HepG2 (cell line): ENCODE measurements at regions not wholly inside any gene's neighbourhood (a gene's known extent, or its start where the extent isn't known, plus 50 kb on each side); places are given as distances from the start of the nearest gene placed in this dataset.

Experiments
- ATAC-seq: fragments of 200-7000 bp; cut with Tn5 transposase; 3 replicates; pipeline ENCODE4 v1.9.1; 2020; ENCODE audit warnings: mild to moderate bottlenecking, moderate library complexity
- BruUV-seq: library from RNA; stranded (reverse); fragments of 400-500 nt; replicated peaks from 2 replicates; lab custom pipeline; 2021; lab: Mats Ljungman, UMichigan
- CTCF ChIA-PET: fragments of 300-600 bp; formaldehyde crosslinking; extraction: SDS; loops from one replicate; lab custom pipeline; 2021; ENCODE audit warnings: low total read pairs, inconsistent platforms, low intra/inter-chr PET ratio; lab: Yijun Ruan, JAX
- POLR2A ChIA-PET: fragments of 350-600 bp; sonication (Branson Sonifier 250); formaldehyde crosslinking; loops from one replicate; lab custom pipeline; 2020; ENCODE audit warnings: antibody characterized with exemption, inconsistent platforms; lab: Yijun Ruan, JAX
- DNase-seq: peaks from one replicate; pipeline ENCODE4 v3.0.0-alpha.2; 2015; ENCODE audit warnings: low spot score
- FAIRE-seq: peaks from 3 replicates; lab custom pipeline; 2011; peaks lifted over from hg19 to GRCh38; lab: Jason Lieb, UNC
- H2AFZ ChIP-seq: one replicate; pipeline ENCODE4 v1.6.1; 2011; ENCODE audit warnings: low read length, inconsistent platforms
- H3K27ac ChIP-seq: fragments of 300-600 bp; 3 replicates; pipeline ENCODE4 v1.8.0; 2011; ENCODE audit warnings: mixed run types, mild to moderate bottlenecking, mixed read lengths, low read length, inconsistent platforms; ENCODE audit not compliant: insufficient read depth; ENCODE audit errors: extremely low read length
- H3K27me3 ChIP-seq, 2 experiments: fragments of 200-600 bp in 1 of 2; 2 replicates in 1 of 2; 3 replicates in 1 of 2; pipeline versions ENCODE4 v1.6.0 to v1.8.0; 2011; ENCODE audit warnings: low read length in 2 of 2, mild to moderate bottlenecking in 2 of 2, moderate library complexity in 2 of 2, inconsistent platforms in 1 of 2; ENCODE audit not compliant: insufficient read depth in 2 of 2, control insufficient read depth in 1 of 2
- H3K36me3 ChIP-seq, 2 experiments: fragments of 200-600 bp in 1 of 2; replicated peaks in 1 of 2; 2 replicates in 1 of 2; 3 replicates in 1 of 2; pipeline versions ENCODE4 v1.5.1 to v1.8.0; 2011; ENCODE audit warnings: low read length in 2 of 2, inconsistent platforms in 1 of 2; ENCODE audit not compliant: insufficient read depth in 2 of 2, control insufficient read depth in 1 of 2
- H3K4me1 ChIP-seq: 2 replicates; pipeline ENCODE4 v1.5.1; 2012; ENCODE audit warnings: low read length, inconsistent platforms; ENCODE audit not compliant: insufficient read depth
- H3K4me2 ChIP-seq: 2 replicates; pipeline ENCODE4 v1.6.0; 2011; ENCODE audit warnings: low read depth, low read length, inconsistent platforms
- H3K4me3 ChIP-seq, 3 experiments: fragments of 200-600 bp in 1 of 3; sonication (generic), shearing (Covaris generic) in 1 of 3; replicated peaks in 1 of 3; 2 replicates each; pipeline ENCODE4 v1.5.1; 2011 to 2016; ENCODE audit warnings: low read length in 3 of 3, inconsistent platforms in 2 of 3, low read depth in 2 of 3, mild to moderate bottlenecking in 2 of 3, control low read depth in 1 of 3, mixed read lengths in 1 of 3; ENCODE audit not compliant: insufficient read depth in 1 of 3
- H3K79me2 ChIP-seq: one replicate; pipeline ENCODE4 v1.6.1; 2011; ENCODE audit warnings: low read length, inconsistent platforms; ENCODE audit not compliant: insufficient read depth
- H3K9ac ChIP-seq: 2 replicates; pipeline ENCODE4 v1.6.0; 2011; ENCODE audit warnings: mild to moderate bottlenecking, low read depth, low read length, inconsistent platforms; ENCODE audit not compliant: insufficient read depth
- H3K9me3 ChIP-seq: 2 replicates; pipeline ENCODE4 v1.5.1; 2012; ENCODE audit warnings: mild to moderate bottlenecking, low read length
- H4K20me1 ChIP-seq: 2 replicates; pipeline ENCODE4 v1.6.0; 2011; ENCODE audit warnings: inconsistent platforms, mild to moderate bottlenecking, low read length, moderate library complexity; ENCODE audit not compliant: insufficient read depth
- ARHGAP35 ChIP-seq: sonication (generic); formaldehyde crosslinking; IDR thresholded peaks from 2 replicates; pipeline ENCODE4 v1.9.0; 2022; ENCODE audit warnings: mild to moderate bottlenecking, inconsistent platforms, moderate library complexity, missing genetic modification reagents, borderline replicate concordance
- DRAP1 ChIP-seq: IDR thresholded peaks from 2 replicates; pipeline ENCODE4 v1.6.1; 2016; ENCODE audit warnings: missing genetic modification reagents, missing compliant biosample characterization
- ETS1 ChIP-seq: sonication (generic); formaldehyde crosslinking; IDR thresholded peaks from 2 replicates; pipeline ENCODE4 v1.4.0; 2020; ENCODE audit warnings: missing genetic modification reagents
- IKZF1 ChIP-seq: fragments of 450-650 bp; IDR thresholded peaks from 2 replicates; pipeline ENCODE4 v1.7.1; 2016
- MAZ ChIP-seq, 2 experiments: sonication (generic) in 1 of 2; formaldehyde crosslinking in 1 of 2; IDR thresholded peaks; 2 replicates each; pipeline versions ENCODE4 v1.5.0 to v1.6.1; 2012 to 2020; ENCODE audit warnings: low read depth in 2 of 2, mild to moderate bottlenecking in 2 of 2, borderline replicate concordance in 1 of 2, improper control_type of control experiment in 1 of 2, low read length in 1 of 2, missing genetic modification reagents in 1 of 2, moderate library complexity in 1 of 2
- NFKB2 ChIP-seq: sonication (generic); formaldehyde crosslinking; IDR thresholded peaks from 2 replicates; pipeline ENCODE4 v1.4.0; 2020; ENCODE audit warnings: missing genetic modification reagents, borderline replicate concordance
- NPAS2 ChIP-seq: sonication (generic); formaldehyde crosslinking; IDR thresholded peaks from 2 replicates; pipeline ENCODE4 v1.8.0; 2022; ENCODE audit warnings: mild to moderate bottlenecking, missing genetic modification reagents, borderline replicate concordance
- PCBP2 ChIP-seq: fragments of 200-400 bp; formaldehyde crosslinking; optimal IDR thresholded peaks from 2 replicates; pipeline ENCODE3; 2018; ENCODE audit warnings: low read length, low read depth; ENCODE audit not compliant: poor library complexity, severe bottlenecking
- RAD21 ChIP-seq: fragments of 450-650 bp; formaldehyde crosslinking; IDR thresholded peaks from 2 replicates; pipeline ENCODE4 v1.5.0; 2020; ENCODE audit warnings: mild to moderate bottlenecking
- RNF2 ChIP-seq: fragments of 450-650 bp; conservative IDR thresholded peaks from 2 replicates; pipeline ENCODE4 v1.6.1; 2016; ENCODE audit warnings: low read depth
- TEAD3 ChIP-seq: optimal IDR thresholded peaks from 2 replicates; pipeline ENCODE3; 2016; ENCODE audit warnings: borderline replicate concordance
- ZFP1 ChIP-seq: IDR thresholded peaks from 2 replicates; pipeline ENCODE4 v1.6.1; 2016
- ZMAT5 ChIP-seq: sonication (generic); formaldehyde crosslinking; IDR thresholded peaks from 2 replicates; pipeline ENCODE4 v1.5.0; 2020; ENCODE audit warnings: mild to moderate bottlenecking, low read depth, missing genetic modification reagents, borderline replicate concordance
- ZMYM2 ChIP-seq: sonication (generic); formaldehyde crosslinking; IDR thresholded peaks from 2 replicates; pipeline ENCODE4 v1.8.0; 2022; ENCODE audit warnings: mild to moderate bottlenecking, missing genetic modification reagents
- ZNF282 ChIP-seq: fragments of 450-650 bp; IDR thresholded peaks from 2 replicates; pipeline ENCODE4 v1.6.1; 2018; ENCODE audit not compliant: partially characterized antibody
- ZNF431 ChIP-seq: sonication (generic); formaldehyde crosslinking; IDR thresholded peaks from 2 replicates; pipeline ENCODE4 v1.9.0; 2022; ENCODE audit warnings: missing genetic modification reagents, low read depth, mild to moderate bottlenecking, borderline replicate concordance
- ZNF549 ChIP-seq: sonication (generic); formaldehyde crosslinking; IDR thresholded peaks from 2 replicates; pipeline ENCODE4 v1.5.0; 2020; ENCODE audit warnings: missing genetic modification reagents
- ZNF550 ChIP-seq: sonication (generic); formaldehyde crosslinking; IDR thresholded peaks from 2 replicates; pipeline ENCODE4 v1.4.0; 2020; ENCODE audit warnings: mild to moderate bottlenecking, missing genetic modification reagents, borderline replicate concordance
- ZNF562 ChIP-seq: sonication (generic); formaldehyde crosslinking; IDR thresholded peaks from 2 replicates; pipeline ENCODE4 v1.8.0; 2022; ENCODE audit warnings: missing genetic modification reagents, borderline replicate concordance
- WGBS: methylation state at CpG from one replicate; pipeline ENCODE4 v1.1.6; 2017; ENCODE audit warnings: low lambda C conversion rate; 5-methylcytosine and 5-hydroxymethylcytosine counted together
- in situ Hi-C: cut with HindIII; loops from 2 replicates; pipeline ENCODE4 v1.10.0; 2017; ENCODE audit warnings: low pct_unique_long_range_greater_than_20kb; ENCODE audit not compliant: extremely low pct_ligation_motif_present
- intact Hi-C: fragments of 100-400 bp; cut with micrococcal nuclease; formaldehyde crosslinking; loops from one replicate; pipeline ENCODE4 v1.10.0; 2022; ENCODE audit not compliant: unreplicated experiment

GRCh38 chr4:35342833-35343232 is 901.5 kb downstream of the ARAP2 start:
- Histone ChIP-seq H3K79me2 (no peaks in the 10 kb centered on the region), H3K36me3 (no peaks in the 10 kb centered on the region), H3K4me1 (no peaks in the 10 kb centered on the region), H3K27ac (no peak overlapping the region), H3K27me3 (no peaks in the 10 kb centered on the region), H3K4me3 (no peak overlapping the region), H2AFZ (no peak overlapping the region), H3K9ac (no peak overlapping the region), H4K20me1 (no peaks in the 10 kb centered on the region), H3K9me3 (peaks cover 57% of the 10 kb centered on the region), H3K4me2 (no peak overlapping the region)
- no peak for TF ChIP-seq TEAD3 (CRISPR knock-in tag)
- no peak for TF ChIP-seq ZMYM2 (CRISPR knock-in tag)
- TF ChIP-seq ZNF562 = no peak
- TF ChIP-seq ZNF431 (CRISPR knock-in tag) = no peak
- no peak for TF ChIP-seq PCBP2
- no peak for TF ChIP-seq ZNF549 (CRISPR knock-in tag)
- no peak for TF ChIP-seq DRAP1
- no peak for TF ChIP-seq RAD21 (CRISPR knock-in tag)
- TF ChIP-seq MAZ (IDR thresholded peaks at IDR 0.05; ENCODE audit: borderline replicate concordance, low read depth, low read length) = no peak
- no peak for TF ChIP-seq MAZ (CRISPR knock-in tag; IDR thresholded peaks at IDR 0.05; ENCODE audit: low read depth)
- no peak for TF ChIP-seq ARHGAP35
- no peak for TF ChIP-seq ZNF282
- no peak for TF ChIP-seq ZMAT5
- no peak for TF ChIP-seq ZFP1 (CRISPR knock-in tag)
- no peak for TF ChIP-seq ZNF550
- TF ChIP-seq RNF2 = no peak
- TF ChIP-seq NFKB2 (CRISPR knock-in tag) = no peak
- no peak for TF ChIP-seq IKZF1
- TF ChIP-seq NPAS2 = no peak
- TF ChIP-seq ETS1 (CRISPR knock-in tag) = no peak
- ATAC-seq = no peak
- no peak for DNase-seq
- no TSS peak for BruUV-seq
- in situ Hi-C loops (no loop called here), intact Hi-C loops (no loop called here)
- ChIA-PET CTCF (no interaction called here), POLR2A (no interaction called here)
- WGBS = 0% methylated on average over 1 of the region's 2 CpGs
- no peak for FAIRE-seq
